ENCODE measurements at regions not wholly inside any gene's neighbourhood (a gene's known extent, or its start where the extent isn't known, plus 50 kb on each side); places are given as distances from the start of the nearest gene placed in this dataset.

- intact Hi-C loops (cut with DNase I; ENCODE audit: low total_unique reads) = no loop called here
- no peak for TF ChIP-seq CTCF (IDR thresholded peaks at IDR 0.05)
- Histone ChIP-seq H3K4me3 (no peak overlapping the region), H3K4me1 (no peaks in the 10 kb centered on the region), H3K9me3 (no peaks in the 10 kb centered on the region), H3K36me3 (no peaks in the 10 kb centered on the region), H3K27me3 (no peaks in the 10 kb centered on the region), H3K27ac (no peak overlapping the region)
- no peak for DNase-seq
These were observed 188.1 kb upstream of the STEAP1 start for GRCh38 chr7:89966067-89966664.

- Histone ChIP-seq H3K36me3 (no peaks in the 10 kb centered on the region), H3K27ac (no peak overlapping the region), H3K4me3 (no peak overlapping the region), H3K27me3 (no peaks in the 10 kb centered on the region), H3K9me3 (no peaks in the 10 kb centered on the region), H3K4me1 (no peaks in the 10 kb centered on the region)
- no peak for DNase-seq
- intact Hi-C loops (cut with DNase I; ENCODE audit: low total_unique reads) = no loop called here
- TF ChIP-seq CTCF (IDR thresholded peaks at IDR 0.05) = no peak
These were observed 178.7 kb upstream of the STEAP1 start for GRCh38 chr7:89975577-89975976.

- Histone ChIP-seq H3K27me3 (no peaks in the 10 kb centered on the region), H3K9me3 (no peaks in the 10 kb centered on the region), H3K4me3 (no peak overlapping the region), H3K36me3 (no peaks in the 10 kb centered on the region), H3K4me1 (no peaks in the 10 kb centered on the region), H3K27ac (no peak overlapping the region)
- no peak for DNase-seq
- no peak for TF ChIP-seq CTCF (IDR thresholded peaks at IDR 0.05)
- intact Hi-C loops (cut with DNase I; ENCODE audit: low total_unique reads) = no loop called here
These were observed 166.6 kb upstream of the STEAP1 start for GRCh38 chr7:89987665-89988064.

- Histone ChIP-seq H3K9me3 (no peaks in the 10 kb centered on the region), H3K27ac (no peak overlapping the region), H3K4me1 (no peaks in the 10 kb centered on the region), H3K4me3 (no peak overlapping the region), H3K27me3 (no peaks in the 10 kb centered on the region), H3K36me3 (no peaks in the 10 kb centered on the region)
- TF ChIP-seq CTCF (IDR thresholded peaks at IDR 0.05) = no peak
- no peak for DNase-seq
- intact Hi-C loops (cut with DNase I; ENCODE audit: low total_unique reads) = no loop called here
These were observed 166.2 kb upstream of the STEAP1 start for GRCh38 chr7:89988074-89988473.

- DNase-seq = no peak
- Histone ChIP-seq H3K4me3 (no peak overlapping the region), H3K27ac (no peak overlapping the region), H3K9me3 (no peaks in the 10 kb centered on the region), H3K27me3 (no peaks in the 10 kb centered on the region), H3K4me1 (no peaks in the 10 kb centered on the region), H3K36me3 (no peaks in the 10 kb centered on the region)
- no peak for TF ChIP-seq CTCF (IDR thresholded peaks at IDR 0.05)
- intact Hi-C loops (cut with DNase I; ENCODE audit: low total_unique reads) = no loop called here
These were observed 164.8 kb upstream of the STEAP1 start for GRCh38 chr7:89989454-89989853.

- H3K27me3 ChIP-seq = no peaks in the 10 kb centered on the region
- intact Hi-C loops (cut with DNase I; ENCODE audit: low total_unique reads) = no loop called here
- no peak for DNase-seq
These were observed 159.8 kb upstream of the STEAP1 start for GRCh38 chr7:89994483-89994882.

More at GRCh38 chr7:89994483-89994882, 159.8 kb upstream of the STEAP1 start:
- no peak for TF ChIP-seq CTCF (IDR thresholded peaks at IDR 0.05)
- Histone ChIP-seq H3K27ac (no peak overlapping the region), H3K4me1 (no peaks in the 10 kb centered on the region), H3K4me3 (no peak overlapping the region), H3K9me3 (no peaks in the 10 kb centered on the region), H3K36me3 (no peaks in the 10 kb centered on the region)

Measured in tibial artery (tissue), 4 donors.